ENCODE measurements at regions not wholly inside any gene's neighbourhood (a gene's known extent, or its start where the extent isn't known, plus 50 kb on each side); places are given as distances from the start of the nearest gene placed in this dataset.

GRCh38 chr12:28693565-28694219 is 455.4 kb upstream of the FAR2 start:
- no peak for TF ChIP-seq CTCF (IDR thresholded peaks at IDR 0.05; ENCODE audit: insufficient read depth, low read length)
- no peak for TF ChIP-seq POLR2AphosphoS5 (IDR thresholded peaks at IDR 0.05; ENCODE audit: low read depth)
- no peak for TF ChIP-seq SPI1 (IDR thresholded peaks at IDR 0.05; ENCODE audit: borderline replicate concordance, low read depth)

Measured in HL-60 (cell line).